K562 (cell line): ENCODE measurements at regions not wholly inside any gene's neighbourhood (a gene's known extent, or its start where the extent isn't known, plus 50 kb on each side); places are given as distances from the start of the nearest gene placed in this dataset.
A peak's percentile ranks its signal among the peaks of the same experiment; 100 is the strongest.

Experiments
- CBFA2T3 ChIP-seq: fragments of 450-650 bp; IDR thresholded peaks from 2 replicates; pipeline ENCODE4 v1.6.1; 2017
- GABPA ChIP-seq: fragments of 200-800 bp; sonication (Bioruptor generic); conservative IDR thresholded peaks from 2 replicates; pipeline ENCODE4 v1.6.1; 2016; ENCODE audit warnings: low read depth, missing genetic modification characterization, missing compliant biosample characterization
- GTF2A2 ChIP-seq: IDR thresholded peaks from 2 replicates; pipeline ENCODE4 v1.6.1; 2016; ENCODE audit warnings: mild to moderate bottlenecking, missing genetic modification characterization, missing compliant biosample characterization
- MED1 ChIP-seq: sonication (generic); formaldehyde crosslinking; IDR thresholded peaks from 2 replicates; pipeline ENCODE4 v1.8.1; 2023; ENCODE audit warnings: missing genetic modification reagents, borderline replicate concordance
- U2AF1 ChIP-seq: fragments of 200-400 bp; formaldehyde crosslinking; optimal IDR thresholded peaks from 2 replicates; pipeline ENCODE3; 2017; ENCODE audit warnings: mild to moderate bottlenecking, low read depth, low read length, moderate library complexity
- YY1 ChIP-seq, 3 experiments: IDR thresholded peaks; 2 replicates each; pipeline ENCODE4 v1.6.1; 2011; ENCODE audit warnings: low read length in 2 of 3, mild to moderate bottlenecking in 2 of 3, moderate library complexity in 2 of 3, borderline replicate concordance in 1 of 3, control low read depth in 1 of 3, low read depth in 1 of 3; ENCODE audit not compliant: insufficient read depth in 3 of 3, insufficient replicate concordance in 2 of 3, control insufficient read depth in 1 of 3, insufficient read length in 1 of 3; ENCODE audit errors: extremely low read depth in 1 of 3
- ZBTB1 ChIP-seq: sonication (generic); formaldehyde crosslinking; IDR thresholded peaks from 2 replicates; pipeline ENCODE4 v1.8.1; 2023; ENCODE audit warnings: missing genetic modification reagents, low read depth, mild to moderate bottlenecking, borderline replicate concordance
- ZBTB7A ChIP-seq: IDR thresholded peaks from 2 replicates; pipeline ENCODE4 v1.6.1; 2011; ENCODE audit warnings: low read depth, mild to moderate bottlenecking, low read length, moderate library complexity, borderline replicate concordance; ENCODE audit not compliant: control insufficient read depth
- ZNF699 ChIP-seq: fragments of 250-450 bp; sonication (Bioruptor Pico); IDR thresholded peaks from 2 replicates; pipeline ENCODE4 v1.8.0; 2021; ENCODE audit warnings: mild to moderate bottlenecking, moderate library complexity; ENCODE audit not compliant: insufficient replicate concordance
- TF ChIP-seq, protein P1 (sequence below), 2 experiments: fragments of 450-650 bp; IDR thresholded peaks; 2 replicates each; pipeline ENCODE4 v1.6.1; 2018; ENCODE audit warnings: mild to moderate bottlenecking in 2 of 2, low read depth in 1 of 2; ENCODE audit not compliant: partially characterized antibody in 2 of 2
- TF ChIP-seq, protein P2 (sequence below): sonication (generic); formaldehyde crosslinking; IDR thresholded peaks from 2 replicates; pipeline ENCODE4 v1.9.0; 2022; ENCODE audit warnings: mild to moderate bottlenecking, missing genetic modification reagents
- TF ChIP-seq, protein P3 (sequence below): sonication (generic); formaldehyde crosslinking; IDR thresholded peaks from 2 replicates; pipeline ENCODE4 v1.8.1; 2022; ENCODE audit warnings: missing genetic modification reagents
- TF ChIP-seq, protein P4 (sequence below): fragments of 200-800 bp; sonication (Bioruptor generic); IDR thresholded peaks from 2 replicates; pipeline ENCODE4 v1.6.1; 2017; ENCODE audit warnings: missing genetic modification characterization, missing compliant biosample characterization

DNA sequence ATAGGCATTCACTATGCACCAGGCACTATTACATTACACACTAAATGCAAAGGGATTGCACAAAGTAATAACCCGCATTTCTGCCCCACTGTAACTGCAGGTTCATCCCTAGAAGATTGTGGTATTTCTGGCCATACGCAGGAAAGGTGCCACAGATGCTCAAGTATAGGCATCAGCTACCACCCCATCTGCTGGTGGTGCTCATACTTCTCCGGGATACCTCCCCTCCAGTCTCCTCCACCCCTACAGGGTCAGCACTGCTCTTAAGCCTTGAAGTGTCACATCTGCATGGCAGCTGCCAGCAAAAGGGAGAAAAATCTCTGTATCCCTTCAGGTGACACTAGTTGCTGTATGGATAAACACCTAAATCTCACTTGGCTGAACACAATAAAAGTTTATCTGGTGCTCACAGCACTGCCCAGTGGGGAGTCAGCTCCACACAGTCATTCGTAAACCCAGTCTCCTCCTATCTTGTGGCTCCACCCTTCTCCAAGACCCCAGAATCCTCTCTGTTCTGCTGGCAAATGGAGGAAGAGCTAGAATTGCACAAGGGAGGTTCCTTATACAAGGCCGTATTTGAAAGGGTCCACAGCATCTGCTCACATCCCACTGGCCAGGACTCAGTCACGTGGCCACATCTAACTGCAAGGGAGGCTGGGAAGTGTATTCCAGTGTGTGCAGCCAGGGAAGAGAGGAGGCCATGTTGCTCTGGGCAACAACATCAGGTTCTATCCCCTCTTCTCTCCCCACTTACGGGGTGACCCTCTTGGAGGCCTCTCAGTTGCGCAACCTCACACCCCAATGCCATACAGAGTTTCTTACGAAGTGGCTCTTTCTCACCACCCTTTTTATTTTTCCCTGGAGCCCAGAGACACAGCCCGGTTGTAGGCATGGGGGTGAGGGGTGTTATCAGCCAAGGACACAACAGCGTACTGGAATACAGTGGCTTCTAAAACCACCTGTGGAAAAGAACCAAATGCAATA lies 114.7 kb downstream of the BUD13 start (continued):
- TF ChIP-seq, protein P1, sequence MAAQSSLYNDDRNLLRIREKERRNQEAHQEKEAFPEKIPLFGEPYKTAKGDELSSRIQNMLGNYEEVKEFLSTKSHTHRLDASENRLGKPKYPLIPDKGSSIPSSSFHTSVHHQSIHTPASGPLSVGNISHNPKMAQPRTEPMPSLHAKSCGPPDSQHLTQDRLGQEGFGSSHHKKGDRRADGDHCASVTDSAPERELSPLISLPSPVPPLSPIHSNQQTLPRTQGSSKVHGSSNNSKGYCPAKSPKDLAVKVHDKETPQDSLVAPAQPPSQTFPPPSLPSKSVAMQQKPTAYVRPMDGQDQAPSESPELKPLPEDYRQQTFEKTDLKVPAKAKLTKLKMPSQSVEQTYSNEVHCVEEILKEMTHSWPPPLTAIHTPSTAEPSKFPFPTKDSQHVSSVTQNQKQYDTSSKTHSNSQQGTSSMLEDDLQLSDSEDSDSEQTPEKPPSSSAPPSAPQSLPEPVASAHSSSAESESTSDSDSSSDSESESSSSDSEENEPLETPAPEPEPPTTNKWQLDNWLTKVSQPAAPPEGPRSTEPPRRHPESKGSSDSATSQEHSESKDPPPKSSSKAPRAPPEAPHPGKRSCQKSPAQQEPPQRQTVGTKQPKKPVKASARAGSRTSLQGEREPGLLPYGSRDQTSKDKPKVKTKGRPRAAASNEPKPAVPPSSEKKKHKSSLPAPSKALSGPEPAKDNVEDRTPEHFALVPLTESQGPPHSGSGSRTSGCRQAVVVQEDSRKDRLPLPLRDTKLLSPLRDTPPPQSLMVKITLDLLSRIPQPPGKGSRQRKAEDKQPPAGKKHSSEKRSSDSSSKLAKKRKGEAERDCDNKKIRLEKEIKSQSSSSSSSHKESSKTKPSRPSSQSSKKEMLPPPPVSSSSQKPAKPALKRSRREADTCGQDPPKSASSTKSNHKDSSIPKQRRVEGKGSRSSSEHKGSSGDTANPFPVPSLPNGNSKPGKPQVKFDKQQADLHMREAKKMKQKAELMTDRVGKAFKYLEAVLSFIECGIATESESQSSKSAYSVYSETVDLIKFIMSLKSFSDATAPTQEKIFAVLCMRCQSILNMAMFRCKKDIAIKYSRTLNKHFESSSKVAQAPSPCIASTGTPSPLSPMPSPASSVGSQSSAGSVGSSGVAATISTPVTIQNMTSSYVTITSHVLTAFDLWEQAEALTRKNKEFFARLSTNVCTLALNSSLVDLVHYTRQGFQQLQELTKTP (IDR thresholded peaks at IDR 0.05; ENCODE audit: low read depth in 1 of 2, partially characterized antibody in 2 of 2): peak in 1 of 2 experiments; percentile 79
- TF ChIP-seq YY1 (IDR thresholded peaks at IDR 0.05; ENCODE audit: borderline replicate concordance in 1 of 3, control insufficient read depth in 1 of 3, extremely low read depth in 1 of 3, insufficient read depth in 3 of 3, insufficient read length in 1 of 3, insufficient replicate concordance in 2 of 3, low read depth in 1 of 3, low read length in 2 of 3): peak in 1 of 3 experiments; percentile 32
- TF ChIP-seq GABPA (tag): no peak
- TF ChIP-seq, protein P2, sequence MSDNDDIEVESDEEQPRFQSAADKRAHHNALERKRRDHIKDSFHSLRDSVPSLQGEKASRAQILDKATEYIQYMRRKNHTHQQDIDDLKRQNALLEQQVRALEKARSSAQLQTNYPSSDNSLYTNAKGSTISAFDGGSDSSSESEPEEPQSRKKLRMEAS (CRISPR knock-in tag): no peak
- TF ChIP-seq GTF2A2: no peak
- no peak for TF ChIP-seq ZNF699 (CRISPR knock-in tag)
- no peak for TF ChIP-seq MED1 (CRISPR knock-in tag)
- TF ChIP-seq, protein P3, sequence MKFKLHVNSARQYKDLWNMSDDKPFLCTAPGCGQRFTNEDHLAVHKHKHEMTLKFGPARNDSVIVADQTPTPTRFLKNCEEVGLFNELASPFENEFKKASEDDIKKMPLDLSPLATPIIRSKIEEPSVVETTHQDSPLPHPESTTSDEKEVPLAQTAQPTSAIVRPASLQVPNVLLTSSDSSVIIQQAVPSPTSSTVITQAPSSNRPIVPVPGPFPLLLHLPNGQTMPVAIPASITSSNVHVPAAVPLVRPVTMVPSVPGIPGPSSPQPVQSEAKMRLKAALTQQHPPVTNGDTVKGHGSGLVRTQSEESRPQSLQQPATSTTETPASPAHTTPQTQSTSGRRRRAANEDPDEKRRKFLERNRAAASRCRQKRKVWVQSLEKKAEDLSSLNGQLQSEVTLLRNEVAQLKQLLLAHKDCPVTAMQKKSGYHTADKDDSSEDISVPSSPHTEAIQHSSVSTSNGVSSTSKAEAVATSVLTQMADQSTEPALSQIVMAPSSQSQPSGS (CRISPR knock-in tag): no peak
- no peak for TF ChIP-seq ZBTB1
- 0 out of 2 replicates have a peak, but pooled peaks have one; percentile 28 for TF ChIP-seq CBFA2T3
- TF ChIP-seq ZBTB7A: no peak
- no peak for TF ChIP-seq U2AF1
- TF ChIP-seq, protein P4, sequence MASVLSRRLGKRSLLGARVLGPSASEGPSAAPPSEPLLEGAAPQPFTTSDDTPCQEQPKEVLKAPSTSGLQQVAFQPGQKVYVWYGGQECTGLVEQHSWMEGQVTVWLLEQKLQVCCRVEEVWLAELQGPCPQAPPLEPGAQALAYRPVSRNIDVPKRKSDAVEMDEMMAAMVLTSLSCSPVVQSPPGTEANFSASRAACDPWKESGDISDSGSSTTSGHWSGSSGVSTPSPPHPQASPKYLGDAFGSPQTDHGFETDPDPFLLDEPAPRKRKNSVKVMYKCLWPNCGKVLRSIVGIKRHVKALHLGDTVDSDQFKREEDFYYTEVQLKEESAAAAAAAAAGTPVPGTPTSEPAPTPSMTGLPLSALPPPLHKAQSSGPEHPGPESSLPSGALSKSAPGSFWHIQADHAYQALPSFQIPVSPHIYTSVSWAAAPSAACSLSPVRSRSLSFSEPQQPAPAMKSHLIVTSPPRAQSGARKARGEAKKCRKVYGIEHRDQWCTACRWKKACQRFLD (CRISPR knock-in tag): no peak
